H1 (cell line): ENCODE measurements at regions not wholly inside any gene's neighbourhood (a gene's known extent, or its start where the extent isn't known, plus 50 kb on each side); places are given as distances from the start of the nearest gene placed in this dataset.

ENCODE experiments used
- CTCF ChIA-PET: fragments of 300-600 bp; sonication (Branson Sonifier 250); formaldehyde crosslinking; loops from one replicate; lab custom pipeline; 2021; ENCODE audit not compliant: partially characterized antibody; lab: Charles Lee
- POLR2A ChIA-PET: fragments of 300-600 bp; sonication (Branson Sonifier 250); formaldehyde crosslinking; loops from one replicate; lab custom pipeline; 2021; ENCODE audit warnings: inconsistent platforms; ENCODE audit not compliant: partially characterized antibody; lab: Charles Lee
- DNase-seq, 2 experiments: peaks; one replicate each; pipeline versions ENCODE4 v3.0.0 to v3.0.0-alpha.2; 2010 to 2022; ENCODE audit warnings: low spot score in 2 of 2, low read depth in 1 of 2, mixed read lengths in 1 of 2
- FAIRE-seq: peaks from 2 replicates; lab custom pipeline; 2011; peaks lifted over from hg19 to GRCh38; lab: Jason Lieb, UNC
- H2AFZ ChIP-seq: 2 replicates; pipeline ENCODE4 v1.8.1; 2012; ENCODE audit warnings: low read length, inconsistent platforms
- H2AK5ac ChIP-seq: 2 replicates; pipeline ENCODE4 v1.6.1; 2013; ENCODE audit warnings: low read depth, low read length
- H2BK120ac ChIP-seq: replicated peaks from 2 replicates; pipeline ENCODE3; 2013; ENCODE audit warnings: low read depth, low read length, inconsistent platforms
- H2BK12ac ChIP-seq: 2 replicates; pipeline ENCODE4 v1.6.1; 2013; ENCODE audit warnings: low read depth, low read length
- H2BK15ac ChIP-seq: 2 replicates; pipeline ENCODE4 v1.6.1; 2013; ENCODE audit warnings: low read length
- H2BK20ac ChIP-seq: 2 replicates; pipeline ENCODE4 v1.6.1; 2013; ENCODE audit warnings: low read length
- H2BK5ac ChIP-seq: 2 replicates; pipeline ENCODE4 v1.6.1; 2013; ENCODE audit warnings: low read depth, low read length
- H3K14ac ChIP-seq: 2 replicates; pipeline ENCODE4 v1.6.1; 2013; ENCODE audit warnings: inconsistent platforms; ENCODE audit not compliant: insufficient read length
- H3K18ac ChIP-seq: 2 replicates; pipeline ENCODE4 v1.6.1; 2013; ENCODE audit warnings: low read length; ENCODE audit errors: extremely low read depth
- H3K23ac ChIP-seq: 2 replicates; pipeline ENCODE4 v1.6.1; 2013; ENCODE audit warnings: inconsistent platforms; ENCODE audit not compliant: insufficient read length
- H3K23me2 ChIP-seq: 2 replicates; pipeline ENCODE4 v1.6.1; 2013; ENCODE audit warnings: low read depth, low read length
- H3K27ac ChIP-seq: 2 replicates; pipeline ENCODE4 v1.6.1; 2011; ENCODE audit warnings: low read depth, low read length, inconsistent platforms
- H3K27me3 ChIP-seq, 4 experiments: replicated peaks in 1 of 4; 1 replicate in 1 of 4; 2 replicates in 3 of 4; pipeline versions ENCODE4 v1.6.1 to v1.8.1; 2011 to 2013; ENCODE audit warnings: low read length in 3 of 4, mild to moderate bottlenecking in 3 of 4, inconsistent platforms in 2 of 4, mixed read lengths in 2 of 4, moderate library complexity in 1 of 4; ENCODE audit not compliant: control insufficient read depth in 3 of 4, insufficient read depth in 3 of 4; ENCODE audit errors: extremely low read depth in 1 of 4
- H3K36me3 ChIP-seq, 4 experiments: 2 replicates each; pipeline versions ENCODE4 v1.6.1 to v1.8.1; 2011 to 2013; ENCODE audit warnings: mild to moderate bottlenecking in 4 of 4, low read length in 3 of 4, moderate library complexity in 2 of 4, control low read depth in 1 of 4, inconsistent platforms in 1 of 4; ENCODE audit not compliant: insufficient read depth in 4 of 4, control insufficient read depth in 2 of 4
- H3K4ac ChIP-seq: replicated peaks from 2 replicates; pipeline ENCODE3; 2013; ENCODE audit warnings: low read length, low read depth, mixed read lengths, inconsistent platforms; ENCODE audit not compliant: insufficient read length
- H3K4me1 ChIP-seq, 4 experiments: replicated peaks in 1 of 4; 1 replicate in 1 of 4; 2 replicates in 3 of 4; pipeline versions ENCODE4 v1.6.1 to v1.8.1; 2011 to 2013; ENCODE audit warnings: low read length in 3 of 4, inconsistent platforms in 2 of 4, mixed read lengths in 1 of 4; ENCODE audit not compliant: insufficient read depth in 4 of 4, control insufficient read depth in 3 of 4
- H3K4me2 ChIP-seq, 2 experiments: 2 replicates each; pipeline versions ENCODE4 v1.6.1 to v1.8.1; 2011 to 2013; ENCODE audit warnings: low read depth in 2 of 2, low read length in 2 of 2, control low read depth in 1 of 2, inconsistent platforms in 1 of 2, mild to moderate bottlenecking in 1 of 2; ENCODE audit not compliant: insufficient read depth in 1 of 2
- H3K4me3 ChIP-seq, 4 experiments: fragments of 200-600, 300-600 bp in 1 of 4; sonication (generic), shearing (Covaris generic), sonication (Bioruptor Twin) in 1 of 4; 2 replicates each; pipeline versions ENCODE4 v1.5.1 to v1.8.1; 2011 to 2016; ENCODE audit warnings: low read length in 4 of 4, low read depth in 3 of 4, control low read depth in 2 of 4, inconsistent platforms in 2 of 4, mild to moderate bottlenecking in 2 of 4, mixed read lengths in 1 of 4, moderate library complexity in 1 of 4; ENCODE audit not compliant: insufficient read depth in 2 of 4; ENCODE audit errors: extremely low read depth in 1 of 4
- H3K56ac ChIP-seq: replicated peaks from 2 replicates; pipeline ENCODE3; 2013; ENCODE audit warnings: low read depth, mild to moderate bottlenecking, mixed read lengths, low read length, inconsistent platforms; ENCODE audit not compliant: insufficient read length
- H3K79me1 ChIP-seq: 2 replicates; pipeline ENCODE4 v1.6.1; 2013; ENCODE audit warnings: low read depth, low read length, control low read depth
- H3K79me2 ChIP-seq, 2 experiments: 2 replicates each; pipeline versions ENCODE4 v1.6.1 to v1.8.1; 2012 to 2013; ENCODE audit warnings: low read length in 2 of 2, mild to moderate bottlenecking in 2 of 2, inconsistent platforms in 1 of 2; ENCODE audit not compliant: insufficient read depth in 2 of 2, control insufficient read depth in 1 of 2
- H3K9ac ChIP-seq, 4 experiments: replicated peaks in 1 of 4; 1 replicate in 1 of 4; 2 replicates in 3 of 4; pipeline versions ENCODE4 v1.6.1 to v1.8.1; 2011 to 2013; ENCODE audit warnings: low read depth in 3 of 4, low read length in 3 of 4, control low read depth in 2 of 4, mild to moderate bottlenecking in 2 of 4, moderate library complexity in 2 of 4, inconsistent platforms in 1 of 4; ENCODE audit errors: extremely low read depth in 1 of 4
- H3K9me3 ChIP-seq, 2 experiments: 2 replicates each; pipeline versions ENCODE4 v1.6.1 to v1.8.1; 2012 to 2013; ENCODE audit warnings: mild to moderate bottlenecking in 2 of 2, moderate library complexity in 2 of 2, control low read depth in 1 of 2, inconsistent platforms in 1 of 2, low read depth in 1 of 2, low read length in 1 of 2, mixed read lengths in 1 of 2; ENCODE audit not compliant: insufficient read depth in 2 of 2
- H4K20me1 ChIP-seq, 2 experiments: replicated peaks in 1 of 2; 2 replicates each; pipeline versions ENCODE3 to v1.8.1; 2011 to 2013; ENCODE audit warnings: inconsistent platforms in 2 of 2, low read length in 2 of 2, mild to moderate bottlenecking in 1 of 2; ENCODE audit not compliant: insufficient read depth in 2 of 2, control insufficient read depth in 1 of 2
- H4K5ac ChIP-seq: 2 replicates; pipeline ENCODE4 v1.6.1; 2013; ENCODE audit warnings: low read length, low read depth, mixed read lengths, inconsistent platforms; ENCODE audit not compliant: insufficient read length
- H4K8ac ChIP-seq: 2 replicates; pipeline ENCODE4 v1.8.0; 2013; ENCODE audit warnings: mild to moderate bottlenecking, moderate library complexity, low read length, inconsistent platforms; ENCODE audit not compliant: insufficient read depth; ENCODE audit errors: extremely low read depth
- H4K91ac ChIP-seq: replicated peaks from 2 replicates; pipeline ENCODE3; 2013; ENCODE audit warnings: low read length, mixed read lengths, inconsistent platforms; ENCODE audit not compliant: insufficient read length
- BACH1 ChIP-seq: IDR thresholded peaks from 2 replicates; pipeline ENCODE4 v1.6.1; 2012; ENCODE audit warnings: low read length, improper control_type of control experiment
- CBX5 ChIP-seq: fragments of 300-800, 300-1000 bp; sonication (generic); IDR thresholded peaks from 2 replicates; pipeline ENCODE4 v1.7.1; 2016; ENCODE audit warnings: antibody characterized with exemption, low read length, low read depth
- FOSL1 ChIP-seq: IDR thresholded peaks from 2 replicates; pipeline ENCODE4 v1.6.1; 2011; ENCODE audit warnings: mild to moderate bottlenecking, low read depth, low read length, moderate library complexity; ENCODE audit not compliant: insufficient read depth
- MAFK ChIP-seq: IDR thresholded peaks from 2 replicates; pipeline ENCODE4 v1.6.1; 2012; ENCODE audit warnings: low read depth, mild to moderate bottlenecking, improper control_type of control experiment, low read length
- PHF8 ChIP-seq: fragments of 200-600 bp; sonication (generic); conservative IDR thresholded peaks from 2 replicates; pipeline ENCODE4 v1.7.1; 2012; ENCODE audit warnings: low read depth, mild to moderate bottlenecking, inconsistent platforms, low read length, moderate library complexity
- RBBP5 ChIP-seq: IDR thresholded peaks from 2 replicates; pipeline ENCODE4 v1.7.1; 2012; ENCODE audit warnings: low read depth, mild to moderate bottlenecking, inconsistent platforms, low read length, moderate library complexity, borderline replicate concordance
- RXRA ChIP-seq: IDR thresholded peaks from 2 replicates; pipeline ENCODE4 v1.6.1; 2011; ENCODE audit warnings: low read depth, mild to moderate bottlenecking, low read length, moderate library complexity; ENCODE audit not compliant: insufficient read depth
- TAF7 ChIP-seq: optimal IDR thresholded peaks from 2 replicates; pipeline ENCODE3; 2011; ENCODE audit warnings: low read depth, mild to moderate bottlenecking, inconsistent platforms, low read length, moderate library complexity, borderline replicate concordance
- WGBS, 2 experiments: shearing (Covaris generic) in 1 of 2; methylation state at CpG; one replicate each; pipeline versions ENCODE4 v1.1.6 to v1.1.7; 2013 to 2015; ENCODE audit warnings: low lambda C conversion rate in 2 of 2, mixed read lengths in 2 of 2, inconsistent platforms in 1 of 2, low coverage in 1 of 2, missing lambda C conversion rate in 1 of 2; ENCODE audit not compliant: insufficient replicate concordance in 2 of 2, insufficient coverage in 1 of 2, insufficient read length in 1 of 2; ENCODE audit errors: extremely low coverage in 1 of 2, missing lambda C conversion rate in 1 of 2; 5-methylcytosine and 5-hydroxymethylcytosine counted together
- TF ChIP-seq, protein P1 (sequence below): IDR thresholded peaks from 2 replicates; pipeline ENCODE4 v1.6.1; 2012; ENCODE audit warnings: low read length, inconsistent platforms

DNA sequence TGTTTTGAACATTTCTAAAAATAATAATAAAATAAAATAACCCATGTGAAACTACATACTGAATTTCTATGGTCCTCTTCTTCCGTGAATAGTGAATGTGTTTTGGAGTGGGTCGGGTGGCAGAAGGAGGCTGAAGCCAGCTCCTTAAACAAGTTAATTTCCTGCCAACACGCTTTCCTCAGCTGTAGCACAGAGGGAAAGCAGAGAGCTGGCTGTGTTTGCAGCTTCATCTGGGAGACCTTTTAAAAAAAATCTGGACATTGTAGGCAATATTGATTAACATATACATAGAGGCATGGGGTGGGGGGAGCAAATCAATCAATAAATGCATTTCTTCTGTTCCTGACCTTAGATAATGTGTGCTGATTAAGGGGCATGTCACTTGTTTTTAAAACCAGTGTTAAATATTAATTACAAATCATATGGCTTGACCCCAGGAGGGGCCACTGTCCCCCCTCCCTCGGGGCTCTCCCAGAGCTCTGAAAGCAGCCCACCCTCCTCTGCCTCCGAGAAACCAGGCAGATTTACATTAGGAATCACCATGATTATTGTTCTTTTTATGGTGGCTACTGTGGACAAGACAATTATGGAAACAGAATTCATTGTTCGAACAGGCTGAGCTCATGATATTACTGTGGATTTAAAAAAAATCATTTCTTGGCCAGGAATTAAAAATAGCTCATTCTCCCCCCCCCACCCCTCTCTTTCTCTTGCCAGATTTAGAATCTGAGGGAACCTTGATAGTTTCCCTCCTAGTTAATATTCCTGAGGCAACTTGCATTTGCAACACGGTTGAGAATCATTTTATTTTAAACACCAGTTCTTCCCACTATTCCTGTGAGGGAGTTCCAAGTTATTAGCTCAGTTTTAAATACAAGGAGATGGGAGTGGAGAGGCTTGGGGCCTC is 100.5 kb upstream of the CARD11 start:
- no peak overlapping the region for H2BK15ac ChIP-seq

More for the DNA sequence above, 100.5 kb upstream of the CARD11 start:
- Histone ChIP-seq H3K27ac (no peak overlapping the region), H4K5ac (no peak overlapping the region), H2BK5ac (no peak overlapping the region), H3K14ac (no peak overlapping the region), H3K79me2 (no peaks in the 10 kb centered on the region), H3K23me2 (no peaks in the 10 kb centered on the region), H3K4ac (no peak overlapping the region), H4K91ac (no peak overlapping the region), H2BK120ac (no peak overlapping the region), H3K9me3 (no peaks in the 10 kb centered on the region), H2BK20ac (no peak overlapping the region), H4K8ac (no peak overlapping the region), H3K79me1 (no peaks in the 10 kb centered on the region), H2AK5ac (no peak overlapping the region), H3K27me3 (no peaks in the 10 kb centered on the region), H3K4me1 (no peaks in the 10 kb centered on the region), H3K56ac (no peak overlapping the region), H3K4me2 (no peak overlapping the region), H3K4me3 (no peak overlapping the region), H3K9ac (no peak overlapping the region), H2BK12ac (no peak overlapping the region), H3K36me3 (no peaks in the 10 kb centered on the region), H4K20me1 (no peaks in the 10 kb centered on the region), H2AFZ (no peak overlapping the region), H3K23ac (no peak overlapping the region), H3K18ac (no peak overlapping the region)
- CTCF ChIA-PET, result interaction anchor here (0.7 to 2.3 kb wide), 6 partner anchors 10 to 270 kb away, joined by 3 to 12 read pairs (median 6); no protein-coding TSS in a partner anchor
- POLR2A ChIA-PET, result no interaction called here
- DNase-seq (no peak), FAIRE-seq (no peak)
- TF ChIP-seq RXRA, result no peak
- TF ChIP-seq CBX5, result no peak
- TF ChIP-seq FOSL1, result no peak
- TF ChIP-seq TAF7, result no peak
- TF ChIP-seq, protein P1, sequence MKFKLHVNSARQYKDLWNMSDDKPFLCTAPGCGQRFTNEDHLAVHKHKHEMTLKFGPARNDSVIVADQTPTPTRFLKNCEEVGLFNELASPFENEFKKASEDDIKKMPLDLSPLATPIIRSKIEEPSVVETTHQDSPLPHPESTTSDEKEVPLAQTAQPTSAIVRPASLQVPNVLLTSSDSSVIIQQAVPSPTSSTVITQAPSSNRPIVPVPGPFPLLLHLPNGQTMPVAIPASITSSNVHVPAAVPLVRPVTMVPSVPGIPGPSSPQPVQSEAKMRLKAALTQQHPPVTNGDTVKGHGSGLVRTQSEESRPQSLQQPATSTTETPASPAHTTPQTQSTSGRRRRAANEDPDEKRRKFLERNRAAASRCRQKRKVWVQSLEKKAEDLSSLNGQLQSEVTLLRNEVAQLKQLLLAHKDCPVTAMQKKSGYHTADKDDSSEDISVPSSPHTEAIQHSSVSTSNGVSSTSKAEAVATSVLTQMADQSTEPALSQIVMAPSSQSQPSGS, result no peak
- TF ChIP-seq BACH1, result no peak
- TF ChIP-seq RBBP5, result no peak
- no peak for TF ChIP-seq MAFK
- no peak for TF ChIP-seq PHF8
- WGBS, 2 experiments, result 82% methylated on average over 7 of the region's 7 CpGs; no CpG with 5 or more reads in 1 of the 2 experiments
